ENCODE measurements at regions not wholly inside any gene's neighbourhood (a gene's known extent, or its start where the extent isn't known, plus 50 kb on each side); places are given as distances from the start of the nearest gene placed in this dataset.

- Histone ChIP-seq H3K18ac (ENCODE audit: low read depth, low read length) (no peak overlapping the region), H3K79me1 (ENCODE audit: low read depth in 1 of 2, low read length in 2 of 2) (no peaks in the 10 kb centered on the region), H3K4me3 (ENCODE audit: insufficient read depth, low read depth, low read length) (no peak overlapping the region), H3K4me2 (ENCODE audit: low read depth, low read length) (no peak overlapping the region), H2BK120ac (ENCODE audit: low read depth, low read length) (no peak overlapping the region), H3K23ac (ENCODE audit: low read depth, low read length) (no peak overlapping the region), H2BK5ac (ENCODE audit: low read depth, low read length, poor library complexity, severe bottlenecking) (no peak overlapping the region), H3K4ac (ENCODE audit: low read depth, low read length) (no peak overlapping the region), H3K9ac (ENCODE audit: low read depth, low read length) (no peak overlapping the region), H2AFZ (replicated peaks; ENCODE audit: low read length, poor library complexity) (no peak overlapping the region), H2AK5ac (ENCODE audit: low read depth, low read length) (no peak overlapping the region), H3K36me3 (ENCODE audit: control insufficient read depth, insufficient read depth, low read length) (no peaks in the 10 kb centered on the region), H3K9me3 (ENCODE audit: control insufficient read depth, insufficient read depth, low read length) (peaks cover 5% of the 10 kb centered on the region; the same call in 1 of the 2 replicates), H3K56ac (ENCODE audit: extremely low read depth, insufficient read depth, low read length) (no peak overlapping the region), H2AK9ac (replicated peaks; ENCODE audit: low read depth, low read length, poor library complexity) (no peak overlapping the region), H4K5ac (ENCODE audit: low read depth, low read length) (no peak overlapping the region), H2BK15ac (ENCODE audit: low read depth, low read length) (no peak overlapping the region), H3K27me3 (ENCODE audit: control insufficient read depth, insufficient read depth, low read length) (no peaks in the 10 kb centered on the region), H3K14ac (replicated peaks; ENCODE audit: low read depth, low read length) (no peak overlapping the region), H3K27ac (ENCODE audit: insufficient read depth, low read length) (no peak overlapping the region), H4K20me1 (ENCODE audit: insufficient read depth, low read length) (no peaks in the 10 kb centered on the region), H4K8ac (ENCODE audit: low read depth in 2 of 2, low read length in 2 of 2) (no peak overlapping the region), H3K9me1 (ENCODE audit: insufficient read depth, low read length) (no peaks in the 10 kb centered on the region), H2BK20ac (ENCODE audit: low read depth, low read length) (no peak overlapping the region), H4K91ac (ENCODE audit: insufficient read depth, low read depth, low read length) (no peak overlapping the region), H3K4me1 (ENCODE audit: control insufficient read depth, insufficient read depth, low read length) (no peaks in the 10 kb centered on the region)
- CTCF ChIA-PET, result no interaction called here
- intact Hi-C loops (cut with micrococcal nuclease) (no loop called here), in situ Hi-C loops (cut with MboI; ENCODE audit: low sequenced_read_pairs) (no loop called here), dilution Hi-C loops (cut with HindIII; ENCODE audit: low sequenced_read_pairs, unreplicated experiment) (no loop called here)
- POLR2A ChIA-PET (ENCODE audit: unreplicated experiment), result no interaction called here
- ATAC-seq (ENCODE audit: low read depth) (no peak), DNase-seq (no peak)
- TF ChIP-seq RAD21 (IDR thresholded peaks at IDR 0.05; ENCODE audit: low read length) (no peak), CTCF (conservative IDR thresholded peaks at IDR 0.05; ENCODE audit: low read depth, low read length) (no peak), MAFK (IDR thresholded peaks at IDR 0.05; ENCODE audit: low read depth, low read length) (no peak), RFX5 (IDR thresholded peaks at IDR 0.05; ENCODE audit: low read depth, low read length) (no peak), MAZ (IDR thresholded peaks at IDR 0.05; ENCODE audit: borderline replicate concordance, low read depth, low read length) (no peak), SMC3 (IDR thresholded peaks at IDR 0.05; ENCODE audit: low read depth, low read length) (no peak), MXI1 (IDR thresholded peaks at IDR 0.05; ENCODE audit: borderline replicate concordance, low read depth, low read length) (no peak), RCOR1 (IDR thresholded peaks at IDR 0.05; ENCODE audit: insufficient replicate concordance, low read length) (no peak), FOS (IDR thresholded peaks at IDR 0.05; ENCODE audit: low read depth, low read length) (no peak), POLR2A (IDR thresholded peaks at IDR 0.05; ENCODE audit: low read depth, low read length) (no peak), CHD1 (IDR thresholded peaks at IDR 0.05; ENCODE audit: low read depth, low read length) (no peak), NFE2L2 (IDR thresholded peaks at IDR 0.05; ENCODE audit: low read depth, low read length) (no peak), BHLHE40 (IDR thresholded peaks at IDR 0.05; ENCODE audit: low read depth, low read length) (no peak), CEBPB (IDR thresholded peaks at IDR 0.05; ENCODE audit: low read depth, low read length) (no peak), ELK1 (IDR thresholded peaks at IDR 0.05; ENCODE audit: borderline replicate concordance, low read depth, low read length) (no peak), USF2 (IDR thresholded peaks at IDR 0.05; ENCODE audit: low read depth, low read length) (no peak)
- WGBS, 2 experiments (ENCODE audit: extremely low coverage in 2 of 2, insufficient read length in 1 of 2), result no CpG with 5 or more reads among the region's 1 CpG
- no TSS peak for BruUV-seq (replicated peaks)
These were observed 713.7 kb upstream of the SEMA6D start for GRCh38 chr15:47003568-47003967.

All from IMR-90 (cell line).